ENCODE measurements at regions not wholly inside any gene's neighbourhood (a gene's known extent, or its start where the extent isn't known, plus 50 kb on each side); places are given as distances from the start of the nearest gene placed in this dataset.

- no peak overlapping the region for H4K8ac ChIP-seq (ENCODE audit: low read depth in 2 of 2, low read length in 2 of 2)
- H3K4me2 ChIP-seq (ENCODE audit: low read depth, low read length) = no peak overlapping the region
- H3K36me3 ChIP-seq (ENCODE audit: control insufficient read depth, insufficient read depth, low read length) = no peaks in the 10 kb centered on the region
- BruUV-seq (replicated peaks) = no TSS peak
- H3K9me3 ChIP-seq (ENCODE audit: control insufficient read depth, insufficient read depth, low read length) = peaks cover 2% of the 10 kb centered on the region; the same call in 1 of the 2 replicates
- no peak overlapping the region for H3K14ac ChIP-seq (replicated peaks; ENCODE audit: low read depth, low read length)
- no peak overlapping the region for H2AK9ac ChIP-seq (replicated peaks; ENCODE audit: low read depth, low read length, poor library complexity)
- H2AK5ac ChIP-seq (ENCODE audit: low read depth, low read length) = no peak overlapping the region
- in situ Hi-C loops (cut with MboI; ENCODE audit: low sequenced_read_pairs) = no loop called here
- no peak overlapping the region for H2BK5ac ChIP-seq (ENCODE audit: low read depth, low read length, poor library complexity, severe bottlenecking)
- ATAC-seq (ENCODE audit: low read depth) (no peak), DNase-seq (no peak)
- no peak overlapping the region for H3K4me3 ChIP-seq (ENCODE audit: insufficient read depth, low read depth, low read length)
- no peaks in the 10 kb centered on the region for H3K9me1 ChIP-seq (ENCODE audit: insufficient read depth, low read length)
- H4K91ac ChIP-seq (ENCODE audit: insufficient read depth, low read depth, low read length) = no peak overlapping the region
- no peak overlapping the region for H3K23ac ChIP-seq (ENCODE audit: low read depth, low read length)
- dilution Hi-C loops (cut with HindIII; ENCODE audit: low sequenced_read_pairs, unreplicated experiment) = no loop called here
- H3K4me1 ChIP-seq (ENCODE audit: control insufficient read depth, insufficient read depth, low read length) = no peaks in the 10 kb centered on the region
- CTCF ChIA-PET = no interaction called here
- no peak for TF ChIP-seq CTCF (conservative IDR thresholded peaks at IDR 0.05; ENCODE audit: low read depth, low read length)
- TF ChIP-seq CEBPB (IDR thresholded peaks at IDR 0.05; ENCODE audit: low read depth, low read length) = no peak
- TF ChIP-seq CHD1 (IDR thresholded peaks at IDR 0.05; ENCODE audit: low read depth, low read length) = no peak
- no peak for TF ChIP-seq MXI1 (IDR thresholded peaks at IDR 0.05; ENCODE audit: borderline replicate concordance, low read depth, low read length)
- no peak for TF ChIP-seq NFE2L2 (IDR thresholded peaks at IDR 0.05; ENCODE audit: low read depth, low read length)
- no peak for TF ChIP-seq BHLHE40 (IDR thresholded peaks at IDR 0.05; ENCODE audit: low read depth, low read length)
- TF ChIP-seq SMC3 (IDR thresholded peaks at IDR 0.05; ENCODE audit: low read depth, low read length) = no peak
- no peak for TF ChIP-seq POLR2A (IDR thresholded peaks at IDR 0.05; ENCODE audit: low read depth, low read length)
- no peak for TF ChIP-seq ELK1 (IDR thresholded peaks at IDR 0.05; ENCODE audit: borderline replicate concordance, low read depth, low read length)
- TF ChIP-seq RFX5 (IDR thresholded peaks at IDR 0.05; ENCODE audit: low read depth, low read length) = no peak
- TF ChIP-seq MAZ (IDR thresholded peaks at IDR 0.05; ENCODE audit: borderline replicate concordance, low read depth, low read length) = no peak
- TF ChIP-seq RAD21 (IDR thresholded peaks at IDR 0.05; ENCODE audit: low read length) = no peak
- no peak for TF ChIP-seq USF2 (IDR thresholded peaks at IDR 0.05; ENCODE audit: low read depth, low read length)
- POLR2A ChIA-PET (ENCODE audit: unreplicated experiment) = no interaction called here
- H4K20me1 ChIP-seq (ENCODE audit: insufficient read depth, low read length) = no peaks in the 10 kb centered on the region
- no peak overlapping the region for H2BK20ac ChIP-seq (ENCODE audit: low read depth, low read length)
- H3K27me3 ChIP-seq (ENCODE audit: control insufficient read depth, insufficient read depth, low read length) = no peaks in the 10 kb centered on the region
- no peak overlapping the region for H2BK15ac ChIP-seq (ENCODE audit: low read depth, low read length)
- H3K79me1 ChIP-seq (ENCODE audit: low read depth in 1 of 2, low read length in 2 of 2) = no peaks in the 10 kb centered on the region
- H3K18ac ChIP-seq (ENCODE audit: low read depth, low read length) = no peak overlapping the region
- no peak overlapping the region for H2AFZ ChIP-seq (replicated peaks; ENCODE audit: low read length, poor library complexity)
- no peak overlapping the region for H4K5ac ChIP-seq (ENCODE audit: low read depth, low read length)
- no peak overlapping the region for H2BK120ac ChIP-seq (ENCODE audit: low read depth, low read length)
- H3K27ac ChIP-seq (ENCODE audit: insufficient read depth, low read length) = no peak overlapping the region
- H3K56ac ChIP-seq (ENCODE audit: extremely low read depth, insufficient read depth, low read length) = no peak overlapping the region
- intact Hi-C loops (cut with micrococcal nuclease) = loop anchor here (5.0 kb wide), 1 partner anchor 420 kb away; no protein-coding TSS in a partner anchor
- no peak overlapping the region for H3K4ac ChIP-seq (ENCODE audit: low read depth, low read length)
- no peak overlapping the region for H3K9ac ChIP-seq (ENCODE audit: low read depth, low read length)
- WGBS, 2 experiments (ENCODE audit: extremely low coverage in 2 of 2, insufficient read length in 1 of 2) = 86% methylated on average over 1 of the region's 2 CpGs; no CpG with 5 or more reads in 1 of the 2 experiments
Observed at GRCh38 chr3:30407651-30408050, 198.8 kb upstream of the TGFBR2 start.

Measured in IMR-90 (cell line).